GM19438 (cell line): ENCODE measurements at regions not wholly inside any gene's neighbourhood (a gene's known extent, or its start where the extent isn't known, plus 50 kb on each side); places are given as distances from the start of the nearest gene placed in this dataset.

Source experiments
- ATAC-seq: cut with Tn5 transposase; IDR thresholded peaks from one replicate; pipeline ENCODE4 v1.9.1; 2021; ENCODE audit warnings: low read depth; ENCODE audit not compliant: unreplicated experiment

DNA sequence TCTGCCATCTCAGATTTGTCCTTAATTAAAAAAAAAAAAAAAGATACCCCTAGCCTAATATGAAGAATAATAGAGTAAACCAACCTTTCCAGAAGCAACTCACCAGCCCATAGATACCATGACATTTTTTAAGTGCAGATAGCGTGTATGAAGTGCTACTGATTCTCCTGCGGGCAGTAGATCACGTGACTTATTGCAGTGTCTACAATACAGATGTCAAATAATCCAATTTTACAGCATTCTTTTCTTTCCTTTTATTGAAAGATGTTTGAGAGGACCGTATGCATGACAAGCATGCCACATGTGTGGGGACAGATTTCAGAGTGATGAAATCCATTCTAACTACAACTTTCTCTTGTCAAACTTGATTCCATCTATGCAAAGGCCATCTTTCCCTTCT lies 232.9 kb upstream of the SP4 start:
- no peak for ATAC-seq

DNA sequence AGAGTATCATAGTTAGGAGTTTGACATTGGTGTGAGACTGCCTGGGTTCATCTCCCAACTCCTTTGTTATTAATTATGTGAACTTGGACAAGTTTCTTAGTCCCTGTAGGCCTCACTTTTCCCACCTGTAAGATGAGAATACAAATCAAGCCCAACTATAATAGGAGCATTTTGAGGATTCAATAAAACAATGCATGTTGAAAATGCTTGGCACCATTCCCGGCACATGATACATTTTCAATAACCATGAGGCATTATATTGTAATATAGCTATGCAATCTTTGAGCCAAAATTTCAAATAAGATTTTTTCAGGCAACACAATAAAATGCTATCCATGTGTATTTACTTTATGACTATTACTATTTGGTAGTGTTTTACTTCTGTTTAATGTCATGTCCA lies 229.0 kb upstream of the SP4 start:
- no peak for ATAC-seq

DNA sequence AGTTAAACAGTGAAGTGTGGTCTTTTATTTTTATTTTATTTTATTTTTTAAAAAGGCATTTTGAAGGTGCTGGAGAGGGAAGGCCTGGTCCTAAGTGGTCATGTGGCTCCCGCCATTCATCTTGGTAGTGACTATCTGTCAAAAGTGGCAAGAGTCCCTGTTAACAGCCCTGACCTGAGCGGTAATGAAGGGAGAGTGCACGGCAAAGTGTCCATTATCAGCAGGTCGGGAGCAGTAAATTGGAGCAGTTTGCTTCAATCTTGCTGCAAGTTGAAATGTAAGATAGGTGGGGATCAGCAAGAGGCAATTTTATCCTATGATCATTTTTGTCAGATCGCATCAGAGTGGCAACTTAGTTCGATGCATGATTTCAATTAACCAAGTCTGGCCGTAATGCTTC lies 227.4 kb upstream of the SP4 start:
- no peak for ATAC-seq

DNA sequence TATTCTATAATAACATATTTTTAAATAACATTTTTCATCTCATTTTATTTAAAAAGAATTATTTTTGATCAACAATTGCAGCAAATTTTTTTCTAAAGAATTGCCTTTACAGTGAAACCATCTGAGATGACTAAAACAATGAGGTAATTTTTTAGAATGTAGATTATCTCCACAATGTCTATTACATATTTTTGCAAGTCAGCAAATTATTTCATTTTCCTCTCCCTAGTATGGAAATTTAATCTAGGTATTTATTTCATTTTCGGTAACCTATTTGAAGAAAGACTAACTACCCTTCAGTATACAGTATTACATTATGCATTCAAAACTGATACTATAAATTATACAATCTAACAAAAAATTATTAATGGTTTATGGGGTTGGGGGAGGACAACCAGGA lies 213.2 kb upstream of the SP4 start:
- no peak for ATAC-seq

DNA sequence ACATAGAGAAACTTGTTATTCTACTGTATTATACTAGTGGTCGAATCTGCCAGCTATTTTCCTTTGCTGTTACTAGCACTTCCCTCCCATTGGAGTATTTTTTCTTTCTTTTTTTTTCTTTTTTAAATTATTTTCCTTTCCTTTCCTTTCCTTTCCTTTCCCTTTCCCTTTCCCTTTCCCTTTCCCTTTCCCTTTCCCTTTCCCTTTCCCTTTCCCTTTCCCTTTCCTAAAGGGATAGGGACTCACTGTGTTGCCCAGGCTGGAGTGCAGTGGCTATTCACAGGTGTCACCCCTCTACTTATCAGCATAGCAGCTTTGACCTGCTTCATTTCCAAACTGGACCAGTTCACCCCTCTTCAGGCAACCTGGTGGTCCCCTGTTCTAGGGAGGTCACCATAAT lies 212.6 kb upstream of the SP4 start:
- no peak for ATAC-seq

DNA sequence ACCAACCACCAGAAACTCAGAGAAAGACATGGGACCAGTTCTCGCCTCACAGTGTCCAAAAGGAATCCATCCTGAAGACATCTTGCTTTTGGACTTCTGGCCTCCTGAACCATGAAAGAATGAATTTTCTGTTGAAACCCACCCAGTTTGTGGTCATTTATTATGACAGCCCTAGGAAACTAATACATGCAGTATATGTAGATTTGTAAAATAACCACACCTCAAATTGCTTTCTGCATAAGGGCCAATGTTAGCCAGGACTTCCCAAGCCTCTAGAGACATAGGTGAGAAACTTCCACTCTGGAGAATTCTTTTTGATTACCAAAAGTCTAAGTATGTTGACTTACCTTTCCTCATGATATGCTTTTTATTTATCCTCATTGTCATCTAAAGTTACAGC lies 210.5 kb upstream of the SP4 start:
- ATAC-seq: no peak

DNA sequence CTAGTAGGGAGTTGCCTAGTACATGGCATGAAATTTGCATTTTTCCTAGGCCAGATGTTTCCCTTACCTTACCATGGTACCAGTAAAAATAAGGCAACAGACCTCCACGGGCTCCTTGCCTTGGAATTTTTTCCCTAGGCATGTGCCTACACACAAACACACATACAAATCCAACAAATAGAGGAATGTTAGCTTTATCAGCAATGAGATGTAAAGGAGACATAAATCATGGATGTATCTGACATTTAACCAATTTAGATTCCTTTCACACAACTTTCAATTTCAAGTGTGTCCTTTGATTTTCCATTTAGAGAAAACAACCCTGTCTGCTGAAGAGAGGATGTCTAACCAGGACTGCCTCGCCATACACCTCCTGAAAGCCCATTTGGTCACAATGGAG lies 209.7 kb upstream of the SP4 start:
- no peak for ATAC-seq

DNA sequence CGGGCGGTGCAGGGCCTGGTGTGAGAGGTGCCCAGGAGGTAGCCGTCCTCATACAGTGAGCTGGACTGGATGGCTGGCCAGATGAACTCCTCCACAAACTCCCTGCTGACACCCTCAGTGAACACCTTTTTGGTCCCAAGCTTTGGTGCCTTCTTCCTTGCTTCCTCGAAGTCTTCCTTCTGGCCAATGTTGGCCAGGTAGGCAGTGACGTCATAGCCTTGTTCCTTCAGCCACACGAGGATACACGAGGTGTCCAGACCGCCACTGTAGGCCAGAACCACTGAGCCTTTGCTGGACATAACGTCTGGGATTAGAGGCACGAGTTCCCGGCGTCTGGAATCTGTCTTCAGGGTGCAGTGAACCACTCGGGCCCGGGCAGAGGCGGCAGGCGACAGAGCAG lies 206.8 kb upstream of the SP4 start:
- no peak for ATAC-seq

DNA sequence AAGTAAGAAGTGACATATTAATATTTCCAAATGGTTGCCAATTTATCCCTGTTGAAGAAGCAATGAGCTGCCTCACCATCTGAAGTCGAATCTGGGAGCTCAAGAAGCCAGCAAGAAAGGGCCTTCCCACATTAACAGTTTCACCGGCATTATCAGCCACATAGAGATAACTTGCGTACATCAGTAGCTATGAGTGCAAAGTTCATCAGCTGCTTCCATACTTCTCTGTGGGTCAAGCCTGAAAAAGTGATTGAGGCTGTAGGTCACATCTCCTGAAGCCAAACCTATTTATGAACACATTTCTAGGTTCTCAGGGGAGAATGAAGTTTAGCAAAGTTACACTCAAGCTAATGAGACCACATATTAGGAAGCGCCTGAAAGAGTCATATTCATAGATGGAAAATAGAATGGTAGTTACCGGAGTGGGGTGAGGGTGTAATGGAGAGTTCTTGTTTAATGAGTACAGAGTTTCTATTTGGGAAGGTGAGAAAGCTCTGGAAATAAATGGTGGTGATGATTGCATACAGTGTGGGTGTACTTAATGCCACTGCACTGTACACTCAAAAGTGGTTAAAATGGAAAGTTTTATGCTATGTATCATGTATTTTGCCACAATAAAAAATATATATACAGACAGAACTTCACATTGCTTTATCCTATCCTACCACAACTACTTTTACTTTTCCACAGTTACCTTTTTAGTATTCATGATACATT lies 189.3 kb upstream of the SP4 start:
- ATAC-seq: no peak

DNA sequence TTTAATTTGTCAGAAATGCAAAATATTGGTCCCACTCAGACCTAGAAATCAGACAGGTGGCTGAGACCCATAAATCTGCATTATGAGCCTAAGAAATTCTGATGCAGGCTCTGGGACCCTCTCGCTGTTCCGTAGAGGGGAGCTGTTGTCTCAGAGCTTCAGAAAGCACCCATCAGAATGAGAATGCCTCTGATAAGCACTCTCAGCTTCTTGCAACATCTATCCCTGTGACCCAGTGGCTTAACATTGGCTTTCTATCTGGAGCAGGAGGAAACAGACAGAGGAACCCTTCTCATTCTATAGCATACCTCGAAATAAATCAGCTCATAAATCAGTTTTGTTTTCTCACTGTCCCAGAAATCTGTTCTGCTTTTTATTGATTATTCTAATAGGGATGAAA lies 184.6 kb upstream of the SP4 start:
- ATAC-seq: no peak

DNA sequence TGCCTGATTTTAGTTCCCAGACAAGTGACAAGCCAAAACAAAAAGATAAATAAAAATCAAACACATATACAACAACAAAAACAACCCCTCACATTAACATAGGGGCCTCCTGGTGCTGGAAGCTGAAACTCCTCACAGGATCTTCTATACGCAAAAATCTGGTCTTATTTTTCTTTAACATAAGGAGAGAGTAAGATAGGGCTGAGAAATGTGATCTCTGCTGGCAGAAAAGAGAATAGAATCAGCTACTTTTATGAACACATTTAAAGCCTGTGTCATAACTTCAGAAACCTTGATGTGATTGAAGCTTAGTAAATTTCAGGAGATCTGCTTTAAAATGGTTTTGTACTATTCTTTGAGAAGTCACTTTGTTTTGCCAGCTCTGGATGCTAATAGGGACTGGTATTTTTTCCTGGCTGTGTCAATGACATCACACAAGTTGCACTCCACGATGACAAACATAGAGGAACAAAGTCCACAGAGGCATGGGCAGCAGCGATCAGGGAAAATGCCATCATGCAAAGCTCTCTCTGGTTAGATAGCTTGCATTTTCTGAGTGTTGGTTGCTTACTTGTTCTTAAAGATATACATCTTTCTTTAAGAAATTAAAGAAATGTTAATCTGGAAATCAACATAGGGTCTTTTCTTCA lies 176.6 kb upstream of the SP4 start:
- no peak for ATAC-seq

DNA sequence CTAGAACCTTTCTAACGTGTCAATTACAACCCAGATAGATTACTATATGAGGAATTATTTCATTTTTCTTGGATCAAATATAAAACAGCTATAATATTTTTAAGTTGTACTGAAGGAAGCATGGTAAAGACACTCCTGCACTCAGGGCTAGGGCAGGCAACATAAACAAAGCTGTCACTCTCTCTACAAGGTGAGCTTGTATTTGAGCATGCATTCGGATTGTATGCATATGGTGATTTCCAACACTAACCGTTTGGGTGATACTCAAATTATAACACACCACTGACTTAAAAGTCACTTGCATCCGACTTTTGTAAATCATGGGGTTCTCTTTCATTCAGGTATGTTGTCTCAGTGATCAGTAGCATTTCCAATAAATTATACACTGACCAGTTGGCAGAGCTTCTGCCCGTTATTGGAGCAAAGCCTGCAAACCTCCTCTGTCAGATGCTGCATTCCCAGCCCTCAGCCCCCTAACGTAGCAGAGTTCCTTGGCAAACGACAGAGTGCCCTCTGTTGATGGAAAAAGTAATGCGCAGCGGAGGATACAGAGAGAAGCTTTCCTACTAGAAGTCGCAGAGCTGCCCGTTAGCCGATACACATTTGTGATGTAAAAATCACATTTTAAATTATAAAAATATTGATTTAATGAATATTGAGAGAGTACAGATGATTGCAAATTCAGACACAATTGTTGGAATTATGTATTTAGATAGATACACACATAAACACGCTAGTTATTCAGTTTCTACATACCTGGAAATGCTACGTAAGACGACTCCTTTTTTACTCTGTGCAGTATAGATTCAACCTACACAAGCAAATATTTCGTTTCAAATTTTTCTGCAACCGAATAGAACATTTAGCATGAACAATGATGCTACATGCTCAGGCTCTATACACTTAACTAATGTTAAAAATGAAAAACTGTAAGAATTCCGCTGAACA lies 173.9 kb upstream of the SP4 start:
- ATAC-seq: no peak

DNA sequence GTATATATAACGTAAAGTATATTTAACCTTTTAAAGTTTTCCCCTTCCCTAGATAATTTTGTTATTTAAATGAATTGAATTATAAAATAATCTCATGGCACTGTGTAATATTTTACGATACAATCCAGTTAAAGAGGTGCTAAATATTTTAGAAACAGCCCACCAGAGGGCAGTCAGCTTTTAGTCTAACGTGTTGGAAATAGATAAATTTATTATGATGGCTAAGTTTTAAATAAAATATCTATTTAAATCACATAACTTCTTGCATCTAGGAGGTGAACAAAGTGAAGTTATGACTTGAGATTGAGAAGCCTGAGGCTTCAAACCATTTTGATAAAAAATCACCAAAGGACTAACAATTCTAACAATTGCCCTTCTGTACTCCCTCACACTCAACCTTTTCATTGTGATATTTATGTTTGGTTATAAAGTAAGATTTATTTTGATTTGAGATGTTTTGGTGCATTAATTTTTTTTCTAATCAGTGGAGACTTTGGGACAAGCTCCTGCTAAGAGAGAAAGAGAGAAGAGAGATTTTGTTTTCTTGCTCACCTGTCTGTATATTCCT lies 171.5 kb upstream of the SP4 start:
- ATAC-seq: no peak

DNA sequence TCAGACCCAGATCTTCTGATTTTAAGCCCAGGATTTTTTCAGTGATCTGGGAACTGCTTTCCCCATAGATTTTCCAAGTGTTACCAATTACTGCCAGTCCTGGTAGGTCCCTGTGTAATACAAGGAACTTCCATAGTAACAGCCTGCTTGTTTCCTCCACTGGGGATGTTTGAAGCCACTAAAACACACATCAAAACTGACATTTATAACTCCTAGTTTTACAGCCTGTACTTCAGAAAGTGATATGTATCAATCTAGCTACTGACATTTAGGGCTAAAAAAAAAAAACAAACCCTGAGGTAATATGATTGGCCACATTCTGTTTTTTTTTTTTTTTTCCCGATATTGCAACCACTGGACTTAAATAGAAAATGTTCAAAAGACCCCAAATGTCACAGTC lies 166.9 kb upstream of the SP4 start:
- ATAC-seq: no peak

DNA sequence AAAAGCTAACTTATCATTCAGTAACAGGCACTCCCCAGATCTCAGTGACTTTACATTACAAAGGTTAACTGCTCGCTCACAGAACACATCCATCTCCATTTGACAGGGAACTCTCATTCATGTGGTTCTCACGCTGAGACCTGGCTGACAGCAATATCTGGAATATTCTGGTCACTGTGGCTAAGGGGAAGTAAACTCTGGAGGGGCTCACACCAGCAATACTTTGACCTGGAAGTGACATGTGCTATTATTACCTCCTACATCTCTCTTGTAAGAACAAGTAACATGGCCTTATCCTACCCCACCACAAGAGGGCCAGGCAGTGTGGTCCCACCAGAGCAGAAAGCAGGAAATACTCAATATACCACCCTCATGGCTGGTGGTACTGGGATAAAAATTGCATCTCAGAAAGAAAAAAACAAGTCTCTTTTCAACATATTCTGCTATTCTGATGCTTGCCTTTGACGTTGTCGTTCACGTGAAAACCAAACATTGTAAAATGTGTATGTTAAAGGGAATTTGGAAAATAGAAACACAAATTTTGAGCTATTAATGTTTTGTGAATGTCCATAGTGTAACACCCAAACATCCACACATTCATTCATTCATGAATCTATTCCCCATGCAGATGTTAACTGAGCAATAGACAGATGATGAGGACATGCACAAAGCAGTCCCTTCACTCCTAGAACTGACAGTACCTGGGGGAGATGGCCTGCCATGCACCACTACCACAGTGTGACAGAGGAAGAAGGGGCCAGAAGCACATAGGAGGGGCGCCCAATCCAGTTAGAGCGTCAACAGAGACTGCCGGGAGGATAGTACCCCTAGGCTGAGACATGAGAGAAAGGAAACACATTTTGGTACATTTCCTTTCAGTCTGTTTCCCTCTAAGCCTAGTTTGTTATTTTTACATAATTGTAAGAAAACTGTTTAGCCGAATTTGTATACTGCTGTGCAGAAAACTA lies 166.0 kb upstream of the SP4 start:
- ATAC-seq: no peak

DNA sequence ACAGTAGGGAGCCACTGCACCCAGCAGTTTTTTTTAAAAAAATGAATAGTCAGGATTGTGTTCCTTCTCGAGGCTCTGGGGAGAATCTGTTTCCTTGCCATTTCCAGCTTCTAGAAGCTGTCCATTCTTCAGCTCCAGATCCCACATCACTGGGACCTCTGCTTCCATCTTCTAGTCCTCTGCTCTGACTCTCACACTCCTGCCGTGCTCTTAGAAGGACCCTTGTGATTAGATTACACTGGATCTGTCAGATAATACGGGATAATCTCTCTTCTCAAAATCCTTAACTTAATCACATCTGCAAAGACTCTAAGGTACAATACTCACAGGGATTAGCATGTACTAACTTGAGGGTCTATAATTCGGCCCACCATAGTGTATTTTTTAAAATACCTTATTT lies 158.9 kb upstream of the SP4 start:
- ATAC-seq: no peak

DNA sequence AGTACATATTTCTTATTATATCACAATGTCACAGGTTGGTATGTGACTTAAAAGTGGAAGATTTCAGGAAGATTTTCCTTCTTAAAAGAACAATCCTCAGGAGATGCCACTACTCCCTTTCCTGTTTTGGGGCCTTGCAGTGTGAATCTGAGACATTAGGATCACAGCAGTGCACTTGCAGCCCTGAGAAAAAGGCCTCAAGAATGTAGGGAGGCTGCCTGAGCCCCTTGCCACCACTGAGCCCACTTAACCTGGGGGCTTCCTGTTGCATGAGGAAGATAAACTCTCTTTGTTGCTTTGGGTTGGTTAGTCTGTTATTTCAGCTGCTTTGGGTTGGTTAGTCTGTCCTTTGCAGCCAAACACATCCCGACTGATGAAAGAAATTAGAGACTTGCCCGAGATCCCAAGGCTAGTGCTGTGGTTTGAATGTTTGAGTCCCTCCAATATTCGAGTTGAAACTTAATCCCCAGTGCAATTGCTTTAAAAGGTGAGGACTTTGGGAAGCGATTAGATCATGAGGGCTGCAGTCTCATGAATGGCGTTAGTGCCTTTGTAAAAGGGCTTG lies 151.3 kb upstream of the SP4 start:
- ATAC-seq: no peak

DNA sequence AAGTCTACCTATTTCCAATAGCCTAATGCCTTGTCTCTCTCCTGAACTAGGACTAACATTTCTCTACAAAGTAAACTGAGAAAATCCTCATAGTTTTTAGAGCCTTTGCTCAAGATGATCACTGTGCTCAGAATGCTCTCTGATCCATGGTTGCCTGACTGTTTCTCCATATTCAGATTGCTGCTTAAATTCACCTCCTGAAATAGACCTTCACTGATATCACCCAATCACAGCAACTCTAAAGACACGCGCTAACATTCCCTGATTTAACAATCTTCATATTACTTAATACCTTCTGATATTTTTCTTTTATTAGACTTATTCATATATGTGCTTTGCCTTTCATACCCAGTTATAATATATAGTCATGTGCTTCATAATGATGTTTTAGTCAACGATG lies 148.9 kb upstream of the SP4 start:
- ATAC-seq: no peak

DNA sequence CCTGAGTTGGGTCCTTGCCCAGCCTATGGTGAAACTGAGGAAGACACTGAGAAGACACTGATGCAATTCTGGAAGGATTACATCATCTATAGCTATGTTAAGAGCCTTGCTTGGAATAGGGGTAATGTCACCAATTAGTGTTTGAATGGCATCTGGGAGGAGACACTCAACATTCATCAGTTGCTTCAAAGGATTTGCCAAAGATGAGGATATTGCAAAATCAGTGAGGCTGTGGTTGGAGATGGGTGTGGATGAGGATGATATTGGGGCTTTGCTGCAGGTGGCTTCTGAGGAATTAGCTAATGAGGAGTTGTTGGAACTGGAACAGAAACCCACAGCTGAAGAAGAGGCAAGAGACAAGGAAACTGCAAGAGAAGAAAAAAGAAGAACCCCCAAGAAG lies 146.7 kb upstream of the SP4 start:
- ATAC-seq: no peak

DNA sequence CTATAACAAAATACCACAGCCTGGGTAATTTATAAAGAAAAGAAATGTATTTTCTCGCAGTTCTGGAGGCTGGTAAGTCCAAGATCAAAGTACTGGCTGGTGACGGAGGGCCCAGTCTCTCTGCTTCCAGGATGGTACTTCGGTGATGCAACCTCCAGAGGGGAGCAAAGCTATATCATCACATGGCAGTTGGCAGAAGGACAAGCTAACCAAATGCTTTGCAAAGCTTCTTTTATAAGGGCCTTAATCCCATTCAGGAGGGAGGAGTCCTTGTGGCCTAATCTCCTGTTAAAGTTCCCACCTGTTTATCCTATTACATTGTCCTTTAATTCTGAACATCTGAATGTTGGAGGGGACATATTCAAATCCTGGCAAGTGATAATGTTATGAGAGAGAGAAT lies 134.1 kb upstream of the SP4 start:
- ATAC-seq: no peak
